Tibial nerve (tissue), 4 donors: ENCODE measurements at regions not wholly inside any gene's neighbourhood (a gene's known extent, or its start where the extent isn't known, plus 50 kb on each side); places are given as distances from the start of the nearest gene placed in this dataset.
"Not testable (repeated sequence)": the region's sequence is repeated elsewhere in the genome, so short reads cannot be mapped to it uniquely, and the experiment has no call there.

Experiments used
- DNase-seq, 2 donors: peaks; one replicate each; pipeline ENCODE4 v3.0.0-alpha.2; 2019; ENCODE audit warnings: low spot score in 2 of 2
- H3K27ac ChIP-seq, 4 donors: fragments of 200-600 bp; sonication (generic) in 3 of 4; one replicate each; pipeline ENCODE4 v1.5.1; 2017 to 2019; ENCODE audit warnings: mild to moderate bottlenecking in 1 of 4
- H3K27me3 ChIP-seq, 2 donors: fragments of 200-600 bp; sonication (generic) in 1 of 2; one replicate each; pipeline versions ENCODE4 v1.5.1 to v1.6.0; 2017 to 2019
- H3K36me3 ChIP-seq, 3 donors: fragments of 200-600 bp; sonication (generic); one replicate each; pipeline ENCODE4 v1.5.1; 2018 to 2019
- H3K4me1 ChIP-seq, 4 donors: fragments of 200-600 bp; sonication (generic) in 3 of 4; one replicate each; pipeline ENCODE4 v1.5.1; 2017 to 2019
- H3K4me3 ChIP-seq, 4 donors: fragments of 200-600 bp; sonication (generic) in 3 of 4; one replicate each; pipeline ENCODE4 v1.5.1; 2017 to 2019; ENCODE audit warnings: mild to moderate bottlenecking in 1 of 4, moderate library complexity in 1 of 4
- H3K9me3 ChIP-seq, 4 donors: fragments of 200-600 bp; sonication (generic) in 3 of 4; one replicate each; pipeline ENCODE4 v1.5.1; 2017 to 2019
- EP300 ChIP-seq, 2 donors: sonication (generic); formaldehyde crosslinking; IDR thresholded peaks; one replicate each; pipeline ENCODE4 v1.6.1; 2017; ENCODE audit warnings: antibody characterized with exemption in 2 of 2, mild to moderate bottlenecking in 1 of 2
- POLR2A ChIP-seq, 2 donors: fragments of 450-650 bp; IDR thresholded peaks; one replicate each; pipeline ENCODE4 v1.6.1; 2017; ENCODE audit warnings: antibody characterized with exemption in 2 of 2, mild to moderate bottlenecking in 2 of 2, moderate library complexity in 2 of 2
- WGBS, 2 donors: methylation state at CpG; one replicate each; pipeline ENCODE4 v1.1.5; 2018; 5-methylcytosine and 5-hydroxymethylcytosine counted together
- TF ChIP-seq, protein P1 (sequence below), 5 experiments: fragments of 200-600 bp in 3 of 5; fragments of 450-650 bp in 2 of 5; sonication (generic) in 3 of 5; IDR thresholded peaks; one replicate each; pipeline ENCODE4 v1.5.1; 2016 to 2019; ENCODE audit warnings: antibody characterized with exemption in 5 of 5, mild to moderate bottlenecking in 3 of 5, moderate library complexity in 2 of 5

DNA sequence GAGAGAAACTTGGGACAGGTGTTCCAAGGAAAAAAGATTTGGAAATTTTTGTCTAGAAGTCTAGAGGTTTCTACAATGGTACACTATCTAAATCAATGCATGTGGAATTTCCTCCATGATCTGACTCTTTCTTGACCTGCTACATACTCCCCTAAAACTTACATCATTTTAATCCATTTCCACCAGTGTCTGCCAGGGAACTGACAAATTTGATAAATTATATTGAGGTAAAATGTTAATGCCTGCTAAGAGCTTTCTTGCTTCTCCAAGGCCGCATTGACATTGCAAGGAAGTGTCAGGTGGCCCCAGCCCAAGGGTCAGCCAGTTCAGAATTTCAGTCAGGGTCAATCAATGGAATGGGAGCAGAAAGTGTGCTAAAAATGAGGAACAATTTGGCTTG lies 163.4 kb upstream of the FBXL17 start:
- 37 to 45% methylated on average over 1 of the region's 1 CpG for WGBS, 2 donors
- no peaks in the 10 kb centered on the region for H3K27me3 ChIP-seq
- H3K9me3 ChIP-seq, result no peaks in the 10 kb centered on the region
- H3K4me3 ChIP-seq, result no peak overlapping the region
- peaks cover 0 to 13% (median 0%) of the 10 kb centered on the region in 4 donors for H3K4me1 ChIP-seq
- no peak for DNase-seq
- no peaks in the 10 kb centered on the region for H3K36me3 ChIP-seq
- H3K27ac ChIP-seq, result no peak overlapping the region
- TF ChIP-seq POLR2A (IDR thresholded peaks at IDR 0.05) (no peak), EP300 (IDR thresholded peaks at IDR 0.05) (no peak)
- TF ChIP-seq, protein P1, sequence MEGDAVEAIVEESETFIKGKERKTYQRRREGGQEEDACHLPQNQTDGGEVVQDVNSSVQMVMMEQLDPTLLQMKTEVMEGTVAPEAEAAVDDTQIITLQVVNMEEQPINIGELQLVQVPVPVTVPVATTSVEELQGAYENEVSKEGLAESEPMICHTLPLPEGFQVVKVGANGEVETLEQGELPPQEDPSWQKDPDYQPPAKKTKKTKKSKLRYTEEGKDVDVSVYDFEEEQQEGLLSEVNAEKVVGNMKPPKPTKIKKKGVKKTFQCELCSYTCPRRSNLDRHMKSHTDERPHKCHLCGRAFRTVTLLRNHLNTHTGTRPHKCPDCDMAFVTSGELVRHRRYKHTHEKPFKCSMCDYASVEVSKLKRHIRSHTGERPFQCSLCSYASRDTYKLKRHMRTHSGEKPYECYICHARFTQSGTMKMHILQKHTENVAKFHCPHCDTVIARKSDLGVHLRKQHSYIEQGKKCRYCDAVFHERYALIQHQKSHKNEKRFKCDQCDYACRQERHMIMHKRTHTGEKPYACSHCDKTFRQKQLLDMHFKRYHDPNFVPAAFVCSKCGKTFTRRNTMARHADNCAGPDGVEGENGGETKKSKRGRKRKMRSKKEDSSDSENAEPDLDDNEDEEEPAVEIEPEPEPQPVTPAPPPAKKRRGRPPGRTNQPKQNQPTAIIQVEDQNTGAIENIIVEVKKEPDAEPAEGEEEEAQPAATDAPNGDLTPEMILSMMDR (IDR thresholded peaks at IDR 0.05), result no peak

DNA sequence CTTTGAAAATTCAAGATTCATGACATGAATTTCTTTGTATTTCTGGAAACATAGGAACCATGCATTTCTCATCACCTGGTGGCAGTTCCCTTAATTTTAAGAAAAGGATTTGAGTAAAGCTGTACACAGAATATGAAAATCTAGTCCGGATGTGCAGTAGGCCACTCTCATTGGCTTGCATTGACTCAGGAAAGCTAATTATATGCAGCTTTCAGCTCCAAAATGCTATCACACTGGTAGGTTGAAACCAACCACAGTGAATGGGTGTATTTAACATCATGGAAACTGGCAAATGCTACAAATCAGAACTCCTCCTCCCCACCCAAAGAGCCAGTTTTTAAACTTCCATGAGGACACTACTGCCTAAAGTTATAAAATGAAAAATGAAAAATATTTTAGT lies 161.6 kb upstream of the FBXL17 start:
- Histone ChIP-seq H3K4me3 (no peak overlapping the region), H3K9me3 (no peaks in the 10 kb centered on the region), H3K36me3 (no peaks in the 10 kb centered on the region), H3K27me3 (no peaks in the 10 kb centered on the region), H3K4me1 (peaks cover 0 to 12% (median 0%) of the 10 kb centered on the region in 4 donors), H3K27ac (no peak overlapping the region)
- DNase-seq, result no peak
- TF ChIP-seq, protein P1 (IDR thresholded peaks at IDR 0.05), result no peak
- TF ChIP-seq EP300 (IDR thresholded peaks at IDR 0.05), result no peak
- no peak for TF ChIP-seq POLR2A (IDR thresholded peaks at IDR 0.05)
- WGBS, 2 donors, result 61 to 89% methylated on average over 1 of the region's 1 CpG

- TF ChIP-seq, protein P1 (IDR thresholded peaks at IDR 0.05), result no peak
- TF ChIP-seq EP300 (IDR thresholded peaks at IDR 0.05), result no peak
- TF ChIP-seq POLR2A (IDR thresholded peaks at IDR 0.05), result no peak
- Histone ChIP-seq H3K9me3 (no peaks in the 10 kb centered on the region), H3K4me3 (no peak overlapping the region), H3K4me1 (no peaks in the 10 kb centered on the region), H3K36me3 (no peaks in the 10 kb centered on the region), H3K27ac (no peak overlapping the region), H3K27me3 (no peaks in the 10 kb centered on the region)
- 66 to 69% methylated on average over 1 of the region's 1 CpG for WGBS, 2 donors
- DNase-seq, result no peak
These were observed 159.9 kb upstream of the FBXL17 start for GRCh38 chr5:108541836-108542235.

DNA sequence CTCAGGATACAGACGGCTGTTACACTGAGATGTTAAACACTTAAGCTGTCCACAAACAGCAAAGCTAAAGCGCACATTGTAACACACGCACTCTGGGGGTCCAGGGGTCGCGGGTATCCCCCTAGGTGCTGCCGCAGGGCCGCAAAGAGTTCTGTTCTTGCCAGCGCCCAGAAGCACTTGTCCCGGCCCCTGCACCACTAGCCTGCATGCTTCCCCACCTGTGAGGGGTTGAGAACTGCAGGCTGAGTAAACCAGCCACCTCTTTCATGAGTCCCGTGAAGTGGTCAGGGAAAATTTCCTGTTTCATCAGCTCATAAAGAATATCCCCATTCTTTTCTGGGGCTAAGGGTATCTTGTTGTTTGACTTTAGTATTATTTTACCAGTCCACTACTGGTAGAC lies 154.4 kb upstream of the FBXL17 start:
- DNase-seq, result no peak
- H3K9me3 ChIP-seq, result no peaks in the 10 kb centered on the region
- H3K36me3 ChIP-seq, result no peaks in the 10 kb centered on the region
- no peak overlapping the region for H3K27ac ChIP-seq
- H3K4me1 ChIP-seq, result no peaks in the 10 kb centered on the region
- TF ChIP-seq, protein P1 (IDR thresholded peaks at IDR 0.05), result no peak
- TF ChIP-seq EP300 (IDR thresholded peaks at IDR 0.05), result no peak
- no peak for TF ChIP-seq POLR2A (IDR thresholded peaks at IDR 0.05)
- WGBS, 2 donors, result 87 to 90% methylated on average over 10 of the region's 10 CpGs
- H3K27me3 ChIP-seq, result no peaks in the 10 kb centered on the region
- no peak overlapping the region for H3K4me3 ChIP-seq

- H3K9me3 ChIP-seq, H3K27ac ChIP-seq, H3K36me3 ChIP-seq, DNase-seq, H3K27me3 ChIP-seq, H3K4me3 ChIP-seq, H3K4me1 ChIP-seq: not testable (repeated sequence)
- 86 to 100% methylated on average over 1 of the region's 1 CpG for WGBS, 2 donors
These were observed 150.2 kb upstream of the FBXL17 start for GRCh38 chr5:108532129-108532445.

DNA sequence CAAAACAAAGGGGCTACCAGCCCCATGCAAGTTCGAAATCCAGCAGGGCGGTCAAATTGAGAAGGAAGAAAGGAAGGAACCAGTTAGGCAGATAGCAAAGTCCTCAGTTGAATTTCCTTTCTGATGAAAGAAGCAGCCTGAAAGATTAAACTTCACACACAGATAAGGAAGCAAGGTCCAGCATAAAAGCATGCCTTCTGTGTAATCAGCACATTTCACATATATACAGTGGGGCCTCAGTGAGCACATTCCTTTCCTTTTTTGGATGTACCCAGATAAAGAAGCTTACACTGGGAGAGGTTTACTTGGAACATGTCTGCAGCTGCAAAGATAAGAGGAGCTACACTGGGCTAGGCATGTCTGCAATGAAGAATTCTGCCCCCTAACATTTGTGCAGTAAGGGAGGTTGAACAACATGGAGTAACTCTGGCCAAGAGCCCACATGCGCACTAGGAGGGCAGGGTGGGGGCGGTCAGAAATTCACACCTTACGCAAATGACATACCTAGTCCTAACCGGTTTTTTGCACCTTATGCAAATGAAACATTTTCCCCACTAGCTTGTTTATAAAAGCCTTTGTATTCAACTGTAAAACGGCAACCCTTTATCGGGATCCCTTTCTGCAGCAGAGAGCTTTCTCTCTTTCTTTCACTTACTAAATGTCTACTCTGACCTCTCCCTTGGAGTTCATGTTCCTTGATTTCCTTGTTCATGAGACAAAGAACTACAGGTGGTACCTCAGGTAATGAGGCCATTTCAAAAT lies 149.7 kb upstream of the FBXL17 start:
- no peaks in the 10 kb centered on the region for H3K27me3 ChIP-seq
- H3K4me3 ChIP-seq, result no peak overlapping the region
- no peaks in the 10 kb centered on the region for H3K36me3 ChIP-seq
- TF ChIP-seq POLR2A (IDR thresholded peaks at IDR 0.05), result no peak
- no peak for TF ChIP-seq EP300 (IDR thresholded peaks at IDR 0.05)
- TF ChIP-seq, protein P1 (IDR thresholded peaks at IDR 0.05), result no peak
- H3K9me3 ChIP-seq, result no peaks in the 10 kb centered on the region
- no peaks in the 10 kb centered on the region for H3K4me1 ChIP-seq
- 82 to 90% methylated on average over 8 of the region's 8 CpGs for WGBS, 2 donors
- no peak overlapping the region for H3K27ac ChIP-seq
- DNase-seq, result no peak
